H1 (cell line): ENCODE measurements at regions not wholly inside any gene's neighbourhood (a gene's known extent, or its start where the extent isn't known, plus 50 kb on each side); places are given as distances from the start of the nearest gene placed in this dataset.

Experiments
- CTCF ChIA-PET: fragments of 300-600 bp; sonication (Branson Sonifier 250); formaldehyde crosslinking; loops from one replicate; lab custom pipeline; 2021; ENCODE audit not compliant: partially characterized antibody; lab: Charles Lee
- POLR2A ChIA-PET: fragments of 300-600 bp; sonication (Branson Sonifier 250); formaldehyde crosslinking; loops from one replicate; lab custom pipeline; 2021; ENCODE audit warnings: inconsistent platforms; ENCODE audit not compliant: partially characterized antibody; lab: Charles Lee
- DNase-seq, 2 experiments: peaks; one replicate each; pipeline versions ENCODE4 v3.0.0 to v3.0.0-alpha.2; 2010 to 2022; ENCODE audit warnings: low spot score in 2 of 2, low read depth in 1 of 2, mixed read lengths in 1 of 2
- FAIRE-seq: peaks from 2 replicates; lab custom pipeline; 2011; peaks lifted over from hg19 to GRCh38; lab: Jason Lieb, UNC
- H2AFZ ChIP-seq: 2 replicates; pipeline ENCODE4 v1.8.1; 2012; ENCODE audit warnings: low read length, inconsistent platforms
- H2AK5ac ChIP-seq: 2 replicates; pipeline ENCODE4 v1.6.1; 2013; ENCODE audit warnings: low read depth, low read length
- H2BK120ac ChIP-seq: replicated peaks from 2 replicates; pipeline ENCODE3; 2013; ENCODE audit warnings: low read depth, low read length, inconsistent platforms
- H2BK12ac ChIP-seq: 2 replicates; pipeline ENCODE4 v1.6.1; 2013; ENCODE audit warnings: low read depth, low read length
- H2BK15ac ChIP-seq: 2 replicates; pipeline ENCODE4 v1.6.1; 2013; ENCODE audit warnings: low read length
- H2BK20ac ChIP-seq: 2 replicates; pipeline ENCODE4 v1.6.1; 2013; ENCODE audit warnings: low read length
- H2BK5ac ChIP-seq: 2 replicates; pipeline ENCODE4 v1.6.1; 2013; ENCODE audit warnings: low read depth, low read length
- H3K14ac ChIP-seq: 2 replicates; pipeline ENCODE4 v1.6.1; 2013; ENCODE audit warnings: inconsistent platforms; ENCODE audit not compliant: insufficient read length
- H3K18ac ChIP-seq: 2 replicates; pipeline ENCODE4 v1.6.1; 2013; ENCODE audit warnings: low read length; ENCODE audit errors: extremely low read depth
- H3K23ac ChIP-seq: 2 replicates; pipeline ENCODE4 v1.6.1; 2013; ENCODE audit warnings: inconsistent platforms; ENCODE audit not compliant: insufficient read length
- H3K23me2 ChIP-seq: 2 replicates; pipeline ENCODE4 v1.6.1; 2013; ENCODE audit warnings: low read depth, low read length
- H3K27ac ChIP-seq: 2 replicates; pipeline ENCODE4 v1.6.1; 2011; ENCODE audit warnings: low read depth, low read length, inconsistent platforms
- H3K27me3 ChIP-seq, 4 experiments: replicated peaks in 1 of 4; 1 replicate in 1 of 4; 2 replicates in 3 of 4; pipeline versions ENCODE4 v1.6.1 to v1.8.1; 2011 to 2013; ENCODE audit warnings: low read length in 3 of 4, mild to moderate bottlenecking in 3 of 4, inconsistent platforms in 2 of 4, mixed read lengths in 2 of 4, moderate library complexity in 1 of 4; ENCODE audit not compliant: control insufficient read depth in 3 of 4, insufficient read depth in 3 of 4; ENCODE audit errors: extremely low read depth in 1 of 4
- H3K36me3 ChIP-seq, 4 experiments: 2 replicates each; pipeline versions ENCODE4 v1.6.1 to v1.8.1; 2011 to 2013; ENCODE audit warnings: mild to moderate bottlenecking in 4 of 4, low read length in 3 of 4, moderate library complexity in 2 of 4, control low read depth in 1 of 4, inconsistent platforms in 1 of 4; ENCODE audit not compliant: insufficient read depth in 4 of 4, control insufficient read depth in 2 of 4
- H3K4ac ChIP-seq: replicated peaks from 2 replicates; pipeline ENCODE3; 2013; ENCODE audit warnings: low read length, low read depth, mixed read lengths, inconsistent platforms; ENCODE audit not compliant: insufficient read length
- H3K4me1 ChIP-seq, 4 experiments: replicated peaks in 1 of 4; 1 replicate in 1 of 4; 2 replicates in 3 of 4; pipeline versions ENCODE4 v1.6.1 to v1.8.1; 2011 to 2013; ENCODE audit warnings: low read length in 3 of 4, inconsistent platforms in 2 of 4, mixed read lengths in 1 of 4; ENCODE audit not compliant: insufficient read depth in 4 of 4, control insufficient read depth in 3 of 4
- H3K4me2 ChIP-seq, 2 experiments: 2 replicates each; pipeline versions ENCODE4 v1.6.1 to v1.8.1; 2011 to 2013; ENCODE audit warnings: low read depth in 2 of 2, low read length in 2 of 2, control low read depth in 1 of 2, inconsistent platforms in 1 of 2, mild to moderate bottlenecking in 1 of 2; ENCODE audit not compliant: insufficient read depth in 1 of 2
- H3K4me3 ChIP-seq, 4 experiments: fragments of 200-600, 300-600 bp in 1 of 4; sonication (generic), shearing (Covaris generic), sonication (Bioruptor Twin) in 1 of 4; 2 replicates each; pipeline versions ENCODE4 v1.5.1 to v1.8.1; 2011 to 2016; ENCODE audit warnings: low read length in 4 of 4, low read depth in 3 of 4, control low read depth in 2 of 4, inconsistent platforms in 2 of 4, mild to moderate bottlenecking in 2 of 4, mixed read lengths in 1 of 4, moderate library complexity in 1 of 4; ENCODE audit not compliant: insufficient read depth in 2 of 4; ENCODE audit errors: extremely low read depth in 1 of 4
- H3K56ac ChIP-seq: replicated peaks from 2 replicates; pipeline ENCODE3; 2013; ENCODE audit warnings: low read depth, mild to moderate bottlenecking, mixed read lengths, low read length, inconsistent platforms; ENCODE audit not compliant: insufficient read length
- H3K79me1 ChIP-seq: 2 replicates; pipeline ENCODE4 v1.6.1; 2013; ENCODE audit warnings: low read depth, low read length, control low read depth
- H3K79me2 ChIP-seq, 2 experiments: 2 replicates each; pipeline versions ENCODE4 v1.6.1 to v1.8.1; 2012 to 2013; ENCODE audit warnings: low read length in 2 of 2, mild to moderate bottlenecking in 2 of 2, inconsistent platforms in 1 of 2; ENCODE audit not compliant: insufficient read depth in 2 of 2, control insufficient read depth in 1 of 2
- H3K9ac ChIP-seq, 4 experiments: replicated peaks in 1 of 4; 1 replicate in 1 of 4; 2 replicates in 3 of 4; pipeline versions ENCODE4 v1.6.1 to v1.8.1; 2011 to 2013; ENCODE audit warnings: low read depth in 3 of 4, low read length in 3 of 4, control low read depth in 2 of 4, mild to moderate bottlenecking in 2 of 4, moderate library complexity in 2 of 4, inconsistent platforms in 1 of 4; ENCODE audit errors: extremely low read depth in 1 of 4
- H3K9me3 ChIP-seq, 2 experiments: 2 replicates each; pipeline versions ENCODE4 v1.6.1 to v1.8.1; 2012 to 2013; ENCODE audit warnings: mild to moderate bottlenecking in 2 of 2, moderate library complexity in 2 of 2, control low read depth in 1 of 2, inconsistent platforms in 1 of 2, low read depth in 1 of 2, low read length in 1 of 2, mixed read lengths in 1 of 2; ENCODE audit not compliant: insufficient read depth in 2 of 2
- H4K20me1 ChIP-seq, 2 experiments: replicated peaks in 1 of 2; 2 replicates each; pipeline versions ENCODE3 to v1.8.1; 2011 to 2013; ENCODE audit warnings: inconsistent platforms in 2 of 2, low read length in 2 of 2, mild to moderate bottlenecking in 1 of 2; ENCODE audit not compliant: insufficient read depth in 2 of 2, control insufficient read depth in 1 of 2
- H4K5ac ChIP-seq: 2 replicates; pipeline ENCODE4 v1.6.1; 2013; ENCODE audit warnings: low read length, low read depth, mixed read lengths, inconsistent platforms; ENCODE audit not compliant: insufficient read length
- H4K8ac ChIP-seq: 2 replicates; pipeline ENCODE4 v1.8.0; 2013; ENCODE audit warnings: mild to moderate bottlenecking, moderate library complexity, low read length, inconsistent platforms; ENCODE audit not compliant: insufficient read depth; ENCODE audit errors: extremely low read depth
- H4K91ac ChIP-seq: replicated peaks from 2 replicates; pipeline ENCODE3; 2013; ENCODE audit warnings: low read length, mixed read lengths, inconsistent platforms; ENCODE audit not compliant: insufficient read length
- SAP30 ChIP-seq: fragments of 300-600 bp; sonication (generic); IDR thresholded peaks from 2 replicates; pipeline ENCODE4 v1.7.1; 2012; ENCODE audit warnings: low read length, moderate library complexity, mild to moderate bottlenecking, inconsistent platforms; ENCODE audit not compliant: insufficient read depth, insufficient replicate concordance
- WGBS, 2 experiments: shearing (Covaris generic) in 1 of 2; methylation state at CpG; one replicate each; pipeline versions ENCODE4 v1.1.6 to v1.1.7; 2013 to 2015; ENCODE audit warnings: low lambda C conversion rate in 2 of 2, mixed read lengths in 2 of 2, inconsistent platforms in 1 of 2, low coverage in 1 of 2, missing lambda C conversion rate in 1 of 2; ENCODE audit not compliant: insufficient replicate concordance in 2 of 2, insufficient coverage in 1 of 2, insufficient read length in 1 of 2; ENCODE audit errors: extremely low coverage in 1 of 2, missing lambda C conversion rate in 1 of 2; 5-methylcytosine and 5-hydroxymethylcytosine counted together

DNA sequence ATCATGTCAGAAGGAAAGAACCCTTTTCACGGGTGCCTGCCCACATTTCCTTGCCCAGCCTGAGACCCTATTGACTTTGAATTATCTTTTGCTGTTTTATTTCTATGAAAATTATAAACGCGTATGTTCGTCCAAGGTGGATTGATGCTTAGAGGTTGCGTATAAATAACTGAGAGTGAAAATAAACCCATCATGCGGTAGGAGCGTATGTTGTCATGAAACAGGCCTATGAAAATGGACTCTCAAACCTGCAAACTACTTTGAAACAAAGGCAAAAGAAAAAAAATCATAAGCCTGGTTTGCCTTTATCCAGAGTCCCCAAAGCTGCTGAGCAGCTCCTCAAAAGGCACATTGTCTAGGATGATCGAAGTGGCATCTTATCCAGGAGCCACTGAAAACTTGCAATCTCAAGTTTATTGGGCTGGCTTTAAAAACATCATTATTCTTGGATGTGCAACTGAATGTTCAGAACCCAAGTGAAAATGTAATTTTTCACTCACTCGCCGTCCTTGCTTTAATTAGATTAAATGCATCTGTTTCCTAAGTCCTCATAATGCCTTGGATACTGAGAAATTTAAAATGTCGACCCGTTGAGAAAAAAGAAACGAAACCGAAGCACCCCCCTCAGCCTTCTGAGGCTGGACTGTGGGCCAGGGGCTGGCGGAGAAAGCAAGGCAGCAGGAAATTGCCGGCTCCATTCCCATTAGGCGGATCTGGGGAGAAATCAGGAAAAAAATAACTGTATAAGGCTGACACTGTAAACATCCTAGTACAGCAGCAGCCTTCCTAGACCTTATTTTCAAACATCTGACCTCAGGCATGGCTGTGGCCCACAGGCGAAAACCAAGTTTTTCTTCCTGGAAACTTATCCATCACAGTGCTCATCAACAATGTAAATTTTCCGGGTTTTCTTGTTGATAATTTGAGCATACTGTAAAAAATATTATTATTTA is 82.9 kb upstream of the PPARA start:
- H3K4me3 ChIP-seq = no peak overlapping the region
- CTCF ChIA-PET = no interaction called here
- no peaks in the 10 kb centered on the region for H3K9me3 ChIP-seq
- H2AFZ ChIP-seq = no peak overlapping the region
- H3K9ac ChIP-seq = no peak overlapping the region
- H2BK120ac ChIP-seq = no peak overlapping the region
- peaks cover 5 to 57% (median 37%) of the 10 kb centered on the region in 4 experiments for H3K27me3 ChIP-seq
- no peak overlapping the region for H3K4ac ChIP-seq
- no peak overlapping the region for H2BK12ac ChIP-seq
- no peak overlapping the region for H3K27ac ChIP-seq
- 88% methylated on average over 19 of the region's 19 CpGs; no CpG with 5 or more reads in 1 of the 2 experiments for WGBS, 2 experiments
- no peak overlapping the region for H2AK5ac ChIP-seq
- H4K91ac ChIP-seq = no peak overlapping the region
- no peak overlapping the region for H2BK5ac ChIP-seq
- FAIRE-seq (no peak), DNase-seq (no peak)
- no peak overlapping the region for H4K8ac ChIP-seq
- no peak overlapping the region for H2BK20ac ChIP-seq
- H4K5ac ChIP-seq = no peak overlapping the region
- no peak overlapping the region for H3K14ac ChIP-seq
- H3K56ac ChIP-seq = no peak overlapping the region
- H3K4me1 ChIP-seq = peaks cover 0 to 10% (median 5%) of the 10 kb centered on the region in 4 experiments; a peak in 3 of 7 replicates
- H3K79me2 ChIP-seq = peaks cover 0 to 2% of the 10 kb centered on the region in 2 experiments; a peak in 1 of 4 replicates
- H4K20me1 ChIP-seq = no peaks in the 10 kb centered on the region
- H3K18ac ChIP-seq = no peak overlapping the region
- POLR2A ChIA-PET = no interaction called here
- H3K23ac ChIP-seq = no peak overlapping the region
- no peak overlapping the region for H3K4me2 ChIP-seq
- H3K36me3 ChIP-seq = no peaks in the 10 kb centered on the region; a peak in 1 of 8 replicates
- no peak overlapping the region for H2BK15ac ChIP-seq
- no peaks in the 10 kb centered on the region for H3K79me1 ChIP-seq
- H3K23me2 ChIP-seq = peaks cover 13% of the 10 kb centered on the region; the same call in 1 of the 2 replicates
- no peak for TF ChIP-seq SAP30
